Keratinocyte (primary cell): ENCODE measurements at regions not wholly inside any gene's neighbourhood (a gene's known extent, or its start where the extent isn't known, plus 50 kb on each side); places are given as distances from the start of the nearest gene placed in this dataset.

Source experiments
- CTCF ChIP-seq, 3 experiments: IDR thresholded peaks in 1 of 3; conservative IDR thresholded peaks in 1 of 3; optimal IDR thresholded peaks in 1 of 3; 2 replicates in 2 of 3; 3 replicates in 1 of 3; pipeline versions ENCODE3 to v1.5.1; 2011; ENCODE audit warnings: low read length in 3 of 3, mild to moderate bottlenecking in 3 of 3, moderate library complexity in 2 of 3, control low read depth in 1 of 3, inconsistent platforms in 1 of 3; ENCODE audit not compliant: insufficient read depth in 2 of 3; ENCODE audit errors: extremely low read depth in 1 of 3
- EZH2 ChIP-seq: IDR thresholded peaks from one replicate; pipeline ENCODE4 v1.6.1; 2012; ENCODE audit warnings: inconsistent platforms, mild to moderate bottlenecking, low read length, moderate library complexity

- TF ChIP-seq CTCF (optimal IDR thresholded peaks at IDR 0.05 in 1 of 3, IDR thresholded peaks at IDR 0.05 in 1 of 3, conservative IDR thresholded peaks at IDR 0.05 in 1 of 3; ENCODE audit: extremely low read depth in 1 of 3, insufficient read depth in 2 of 3, low read length in 3 of 3) (no peak), EZH2 (no peak)
Observed at GRCh38 chr2:125566422-125566821, 1089.5 kb upstream of the GYPC start.
